ENCODE measurements at regions not wholly inside any gene's neighbourhood (a gene's known extent, or its start where the extent isn't known, plus 50 kb on each side); places are given as distances from the start of the nearest gene placed in this dataset.

DNA sequence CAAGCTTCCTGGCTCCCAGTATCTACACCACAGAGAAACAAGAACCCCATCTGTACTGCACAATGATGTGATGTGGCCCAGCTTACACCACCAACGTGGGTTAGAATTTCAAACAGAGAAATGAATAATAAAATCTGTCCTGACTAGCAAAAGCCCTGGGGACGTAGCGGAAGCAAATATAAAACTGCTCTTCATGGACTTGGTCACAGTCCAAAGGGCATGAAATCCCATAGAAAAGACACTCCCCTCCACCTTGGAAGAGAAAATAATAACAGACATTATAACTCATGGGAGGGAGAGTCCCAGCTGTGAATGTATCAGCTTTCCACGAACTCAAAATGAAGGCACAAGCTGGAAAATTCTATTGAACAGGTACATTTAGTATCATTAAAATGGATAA is 205.3 kb upstream of the GALNT17 start:
- TF ChIP-seq EZH2 (IDR thresholded peaks at IDR 0.05; ENCODE audit: insufficient read depth, poor library complexity, severe bottlenecking) (no peak), EZH2phosphoT487 (IDR thresholded peaks at IDR 0.05; ENCODE audit: insufficient read depth, low read depth) (no peak)

Data from GM23248 (cell line).